ENCODE measurements at regions not wholly inside any gene's neighbourhood (a gene's known extent, or its start where the extent isn't known, plus 50 kb on each side); places are given as distances from the start of the nearest gene placed in this dataset.
A peak's percentile ranks its signal among the peaks of the same experiment; 100 is the strongest.
"Not testable (repeated sequence)": the region's sequence is repeated elsewhere in the genome, so short reads cannot be mapped to it uniquely, and the experiment has no call there.

DNA sequence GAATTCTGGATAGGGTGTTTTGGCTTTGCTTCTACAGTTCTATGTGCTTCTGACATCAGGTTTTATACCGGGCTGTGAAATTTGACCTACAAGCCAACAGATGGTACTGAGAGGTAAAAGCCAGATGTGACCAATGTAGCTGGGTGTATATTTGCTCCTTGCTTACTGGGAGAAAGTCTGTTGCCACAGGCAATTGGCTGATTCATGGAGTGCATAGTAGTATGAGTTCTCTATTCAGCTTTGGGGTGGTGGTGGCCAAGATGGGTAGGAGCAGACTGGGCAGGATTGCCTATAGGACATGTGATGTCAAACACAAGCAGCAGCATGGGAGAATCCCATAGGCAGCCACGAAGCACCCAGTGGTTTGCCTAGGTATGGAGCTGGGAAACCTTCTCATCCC is 1827.0 kb downstream of the C4orf33 start:
- DNase-seq: no peak

- no peak for DNase-seq
Measured at GRCh38 chr4:130955520-130955919, 1859.6 kb downstream of the C4orf33 start.

DNA sequence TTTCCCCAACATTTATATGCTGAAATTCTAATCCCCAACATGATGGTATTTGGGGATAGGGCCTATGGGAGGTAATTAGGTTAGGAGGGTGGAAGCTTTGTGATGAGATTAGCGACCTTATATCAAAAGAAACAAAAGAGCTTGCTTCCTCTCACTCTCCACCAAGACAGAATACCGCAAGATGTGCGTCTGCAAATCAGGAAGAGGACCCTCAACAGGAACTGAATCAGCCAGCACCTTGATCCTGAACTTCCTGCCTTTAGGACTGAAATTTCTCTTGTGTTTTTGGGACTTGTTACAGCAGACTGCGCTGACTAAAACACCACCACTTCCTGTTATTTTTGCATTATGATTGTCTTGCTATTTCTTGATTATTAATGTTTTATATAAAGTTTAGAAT is 1889.4 kb downstream of the C4orf33 start:
- DNase-seq: no peak

GRCh38 chr4:130995988-130996387 is 1900.0 kb downstream of the C4orf33 start:
- DNase-seq: no peak

- DNase-seq: no peak
Measured at GRCh38 chr4:131001371-131001770, 1905.4 kb downstream of the C4orf33 start.

GRCh38 chr4:131002132-131002531 is 1906.2 kb downstream of the C4orf33 start:
- DNase-seq: no peak

DNA sequence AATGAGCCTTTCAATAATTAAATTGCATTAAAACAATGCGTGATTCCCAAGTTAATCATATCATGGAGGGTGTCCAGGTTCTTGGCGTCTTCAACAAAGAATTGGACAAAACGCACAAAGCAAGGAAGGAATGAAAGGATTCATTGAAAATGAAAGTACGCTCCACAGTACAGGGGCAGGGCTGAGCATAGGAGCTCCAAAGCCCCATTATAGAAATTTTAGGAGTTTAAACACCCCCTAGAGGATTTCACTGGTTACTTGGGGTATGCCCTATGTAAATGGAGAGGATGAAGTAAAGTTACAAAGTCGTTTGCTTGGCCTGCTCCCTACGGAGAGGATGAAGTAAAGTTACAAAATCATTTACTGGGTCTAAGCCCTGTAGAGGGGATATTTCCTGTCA is 1910.4 kb downstream of the C4orf33 start:
- no peak for DNase-seq

GRCh38 chr4:131011961-131012360 is 1916.0 kb downstream of the C4orf33 start:
- not testable (repeated sequence) for DNase-seq

DNA sequence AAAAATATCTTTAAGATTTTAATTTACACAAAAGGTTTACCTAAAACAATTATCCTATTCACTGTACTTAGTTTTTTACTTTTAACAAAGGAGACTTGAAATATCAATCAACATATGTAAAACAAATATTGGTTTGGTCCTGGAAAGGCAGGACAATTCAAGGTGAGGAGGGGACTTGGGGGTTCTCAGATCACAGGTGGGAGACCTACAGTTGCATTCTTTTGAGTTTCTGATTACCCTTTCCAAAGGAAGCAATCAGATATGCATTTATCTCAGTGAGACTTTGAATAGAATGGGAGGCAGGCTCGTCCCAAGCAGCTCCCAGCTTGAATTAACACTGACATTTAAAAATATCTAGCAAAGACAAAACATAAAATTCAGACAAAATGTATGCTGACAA is 1917.3 kb downstream of the C4orf33 start:
- no peak for DNase-seq

GRCh38 chr4:131026771-131027170 is 1930.8 kb downstream of the C4orf33 start:
- no peak for DNase-seq

- no peak for DNase-seq
Measured at GRCh38 chr4:131044368-131044767, 1948.4 kb downstream of the C4orf33 start.

DNA sequence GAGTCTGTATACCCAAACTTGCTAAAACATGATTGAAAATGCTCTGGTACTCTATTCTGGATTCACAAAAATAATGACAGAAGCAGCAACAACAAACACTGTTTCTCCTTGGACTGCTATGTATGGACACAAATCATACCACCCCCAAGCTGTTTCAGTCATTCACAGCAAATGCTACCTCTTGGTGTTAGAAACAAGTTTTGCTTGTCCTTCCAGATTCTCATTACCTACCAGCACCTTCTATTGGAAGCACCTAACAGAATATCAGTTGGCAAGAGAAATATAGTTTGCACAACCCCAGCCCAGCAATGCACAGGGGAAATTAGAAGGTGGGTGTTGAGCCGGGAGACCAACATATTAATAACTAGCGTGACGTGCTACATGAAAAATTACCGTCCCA is 1950.9 kb downstream of the C4orf33 start:
- DNase-seq: no peak

DNA sequence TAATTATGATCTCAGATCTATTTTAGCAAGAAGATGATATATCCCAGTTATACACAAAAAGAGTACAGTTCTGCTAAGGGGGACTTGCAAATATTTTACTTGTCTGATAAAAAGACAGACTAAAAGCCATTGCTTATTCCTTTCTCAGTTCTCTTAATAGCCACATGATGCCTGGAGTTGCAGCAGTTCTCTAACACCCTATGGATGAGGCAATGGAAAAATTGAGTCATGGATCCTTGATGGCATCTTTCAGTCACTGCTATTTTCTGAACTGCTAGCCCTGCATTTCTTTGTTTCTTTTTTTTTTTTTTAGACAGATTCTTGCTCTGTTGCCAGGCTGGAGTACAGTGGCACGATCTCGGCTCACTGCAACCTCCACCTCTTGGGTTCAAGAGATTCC is 1956.7 kb downstream of the C4orf33 start:
- no peak for DNase-seq

GRCh38 chr4:131054489-131055019 is 1958.6 kb downstream of the C4orf33 start:
- DNase-seq: no peak

DNA sequence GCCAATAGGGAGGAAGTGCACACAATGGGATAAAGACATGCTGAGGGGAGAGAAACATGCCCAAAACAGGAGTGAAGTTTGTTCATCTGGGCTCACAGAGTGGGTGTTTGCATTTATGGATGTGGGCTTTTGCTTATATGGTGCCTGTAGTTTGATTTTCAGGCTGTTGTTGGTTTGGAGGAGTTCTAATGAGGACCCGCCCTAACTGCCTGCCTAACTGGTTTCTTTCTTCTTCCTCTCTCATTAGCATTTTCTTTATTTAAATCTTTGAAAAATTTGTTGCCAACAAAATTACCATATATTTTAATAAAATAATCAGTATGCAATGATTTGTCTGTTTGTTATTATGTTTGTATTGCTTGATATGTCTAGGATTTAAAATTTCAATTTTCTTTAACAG is 1965.8 kb downstream of the C4orf33 start:
- DNase-seq: no peak

DNA sequence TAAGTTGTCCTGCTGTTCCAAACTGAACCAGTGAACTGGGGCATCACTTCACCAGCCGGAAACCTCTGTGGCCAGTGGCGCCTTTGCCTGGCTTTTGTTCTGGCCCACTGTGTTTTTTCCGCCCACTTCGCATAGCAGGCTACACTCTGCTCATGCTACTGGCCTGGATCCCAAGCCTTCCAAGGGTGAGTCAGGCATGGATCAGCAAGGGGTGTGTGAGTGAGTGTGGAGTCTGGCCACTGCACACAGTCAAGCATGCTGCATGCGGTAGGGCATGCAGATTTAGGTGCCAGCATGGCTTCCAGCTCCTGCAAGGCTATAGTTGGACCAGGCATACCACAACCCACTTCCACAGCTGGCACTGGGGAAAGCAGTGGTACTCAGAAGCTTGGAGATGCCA is 1967.9 kb downstream of the C4orf33 start:
- no peak for DNase-seq

DNA sequence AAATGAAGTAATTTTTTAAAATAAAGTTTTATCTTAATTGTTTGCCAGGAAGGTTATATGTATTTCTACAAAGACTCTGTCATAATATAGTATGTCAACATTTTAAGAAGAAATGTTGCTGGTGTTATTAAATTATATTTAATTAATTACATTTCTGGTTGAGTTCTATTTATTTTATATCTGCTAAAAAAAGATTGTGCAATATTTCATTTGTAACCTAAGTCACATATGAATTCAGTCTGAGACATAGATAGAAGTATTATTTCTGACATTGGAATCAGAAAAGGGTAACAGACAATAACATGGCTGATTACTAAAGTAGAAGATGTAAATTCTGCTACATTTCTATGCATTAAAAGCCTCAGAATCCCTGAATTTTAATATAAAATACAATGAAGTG is 1985.1 kb downstream of the C4orf33 start:
- no peak for DNase-seq

- no peak for DNase-seq
Measured at GRCh38 chr4:131084997-131085396, 1989.0 kb downstream of the C4orf33 start.

GRCh38 chr4:131091896-131092295 is 1995.9 kb downstream of the C4orf33 start:
- DNase-seq: peak; percentile 44

GRCh38 chr4:131093303-131093702 is 1997.4 kb downstream of the C4orf33 start:
- DNase-seq: no peak

DNA sequence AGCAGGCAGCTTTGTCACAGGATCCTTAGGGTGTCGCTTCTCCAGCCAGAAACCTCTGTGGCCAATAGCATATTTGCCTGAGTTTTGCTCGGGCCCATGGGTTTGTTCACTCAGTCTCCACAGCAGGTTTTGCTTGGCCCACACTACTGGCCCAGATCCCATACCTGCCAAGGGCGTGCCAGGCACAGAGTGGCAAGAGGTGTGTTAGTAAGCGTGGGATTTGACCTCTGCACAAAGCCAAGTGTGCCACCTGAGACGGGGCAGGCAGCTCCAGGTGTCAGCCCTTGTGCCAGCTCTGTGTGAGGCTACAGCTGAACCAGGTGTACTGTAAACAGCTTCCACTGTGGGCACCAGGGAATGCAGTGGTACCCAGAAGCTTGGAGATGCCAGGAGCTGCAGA is 2003.0 kb downstream of the C4orf33 start:
- no peak for DNase-seq

- DNase-seq: no peak
Measured at GRCh38 chr4:131113273-131113672, 2017.3 kb downstream of the C4orf33 start.

- DNase-seq: no peak
Measured at GRCh38 chr4:131113704-131114103, 2017.8 kb downstream of the C4orf33 start.

- no peak for DNase-seq
Measured at GRCh38 chr4:131119661-131120060, 2023.7 kb downstream of the C4orf33 start.

- no peak for DNase-seq
Measured at GRCh38 chr4:131137196-131137595, 2011.9 kb upstream of the PCDH10 start.

GRCh38 chr4:131159261-131159660 is 1989.8 kb upstream of the PCDH10 start:
- no peak for DNase-seq

All from NCI-H1417 treated with DMSO at 0.1 percent for 48 hours (cell line).